Thoracic aorta (tissue), 2 donors: ENCODE measurements at regions not wholly inside any gene's neighbourhood (a gene's known extent, or its start where the extent isn't known, plus 50 kb on each side); places are given as distances from the start of the nearest gene placed in this dataset.
A peak's percentile ranks its signal among the peaks of the same experiment; 100 is the strongest.

Source experiments
- ATAC-seq: fragments of 150-250 bp; one replicate; pipeline ENCODE4 v1.8.0; 2017; ENCODE audit warnings: low read depth; ENCODE audit not compliant: insufficient number of reproducible peaks, low FRiP score
- DNase-seq: peaks from one replicate; pipeline ENCODE4 v3.0.0-alpha.2; 2020; ENCODE audit warnings: low spot score
- H3K27ac ChIP-seq, 2 donors: fragments of 200-600 bp; sonication (generic); 1 replicate in 1 of 2; 2 replicates in 1 of 2; pipeline ENCODE4 v1.5.1; 2016; ENCODE audit warnings: mild to moderate bottlenecking in 2 of 2, moderate library complexity in 2 of 2
- H3K27me3 ChIP-seq: fragments of 200-600 bp; sonication (generic); replicated peaks from 2 replicates; pipeline ENCODE4 v1.6.0; 2016; ENCODE audit warnings: mild to moderate bottlenecking; ENCODE audit not compliant: insufficient read depth
- H3K36me3 ChIP-seq: fragments of 200-600 bp; sonication (generic); one replicate; pipeline ENCODE4 v1.5.1; 2016
- H3K4me1 ChIP-seq, 2 donors: fragments of 200-600 bp; sonication (generic); 1 replicate in 1 of 2; 2 replicates in 1 of 2; pipeline versions ENCODE4 v1.5.1 to v1.6.0; 2016; ENCODE audit warnings: low read depth in 2 of 2, mild to moderate bottlenecking in 1 of 2; ENCODE audit not compliant: control insufficient read depth in 1 of 2
- H3K4me3 ChIP-seq: fragments of 200-600 bp; sonication (generic); 2 replicates; pipeline ENCODE4 v1.5.1; 2016; ENCODE audit warnings: mild to moderate bottlenecking
- H3K9me3 ChIP-seq: fragments of 200-600 bp; sonication (generic); 2 replicates; pipeline ENCODE4 v1.5.1; 2016
- TF ChIP-seq, protein P1 (sequence below): fragments of 200-600 bp; sonication (generic); IDR thresholded peaks from one replicate; pipeline ENCODE4 v1.5.1; 2019; ENCODE audit warnings: antibody characterized with exemption

DNA sequence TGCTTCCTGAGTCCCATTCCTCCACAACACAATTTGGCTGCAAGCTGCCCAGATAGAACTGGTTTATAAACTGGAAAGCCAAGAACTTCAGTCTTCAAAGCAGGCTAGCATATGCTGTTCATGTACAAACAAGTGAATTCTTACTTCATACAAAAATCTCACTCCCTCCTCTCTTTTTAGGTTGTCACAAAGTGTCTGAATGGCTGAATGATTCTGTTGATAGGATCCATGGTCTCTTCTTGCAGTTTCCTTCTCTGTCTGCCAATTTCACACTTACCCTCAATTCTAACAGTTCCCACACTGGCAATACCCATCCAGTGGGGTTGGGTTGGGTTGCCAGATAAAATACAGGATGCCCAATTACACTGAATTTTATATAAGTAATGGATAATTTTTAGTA lies 363.5 kb downstream of the DEPDC1B start:
- Histone ChIP-seq H3K27me3 (no peaks in the 10 kb centered on the region), H3K9me3 (no peaks in the 10 kb centered on the region), H3K27ac (peak overlapping the region in 1 of 2 donors; percentile 42), H3K36me3 (no peaks in the 10 kb centered on the region), H3K4me3 (no peak overlapping the region), H3K4me1 (peaks cover 17 to 72% of the 10 kb centered on the region in 2 donors)
- TF ChIP-seq, protein P1, sequence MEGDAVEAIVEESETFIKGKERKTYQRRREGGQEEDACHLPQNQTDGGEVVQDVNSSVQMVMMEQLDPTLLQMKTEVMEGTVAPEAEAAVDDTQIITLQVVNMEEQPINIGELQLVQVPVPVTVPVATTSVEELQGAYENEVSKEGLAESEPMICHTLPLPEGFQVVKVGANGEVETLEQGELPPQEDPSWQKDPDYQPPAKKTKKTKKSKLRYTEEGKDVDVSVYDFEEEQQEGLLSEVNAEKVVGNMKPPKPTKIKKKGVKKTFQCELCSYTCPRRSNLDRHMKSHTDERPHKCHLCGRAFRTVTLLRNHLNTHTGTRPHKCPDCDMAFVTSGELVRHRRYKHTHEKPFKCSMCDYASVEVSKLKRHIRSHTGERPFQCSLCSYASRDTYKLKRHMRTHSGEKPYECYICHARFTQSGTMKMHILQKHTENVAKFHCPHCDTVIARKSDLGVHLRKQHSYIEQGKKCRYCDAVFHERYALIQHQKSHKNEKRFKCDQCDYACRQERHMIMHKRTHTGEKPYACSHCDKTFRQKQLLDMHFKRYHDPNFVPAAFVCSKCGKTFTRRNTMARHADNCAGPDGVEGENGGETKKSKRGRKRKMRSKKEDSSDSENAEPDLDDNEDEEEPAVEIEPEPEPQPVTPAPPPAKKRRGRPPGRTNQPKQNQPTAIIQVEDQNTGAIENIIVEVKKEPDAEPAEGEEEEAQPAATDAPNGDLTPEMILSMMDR = no peak
- ATAC-seq (no peak), DNase-seq (no peak)

DNA sequence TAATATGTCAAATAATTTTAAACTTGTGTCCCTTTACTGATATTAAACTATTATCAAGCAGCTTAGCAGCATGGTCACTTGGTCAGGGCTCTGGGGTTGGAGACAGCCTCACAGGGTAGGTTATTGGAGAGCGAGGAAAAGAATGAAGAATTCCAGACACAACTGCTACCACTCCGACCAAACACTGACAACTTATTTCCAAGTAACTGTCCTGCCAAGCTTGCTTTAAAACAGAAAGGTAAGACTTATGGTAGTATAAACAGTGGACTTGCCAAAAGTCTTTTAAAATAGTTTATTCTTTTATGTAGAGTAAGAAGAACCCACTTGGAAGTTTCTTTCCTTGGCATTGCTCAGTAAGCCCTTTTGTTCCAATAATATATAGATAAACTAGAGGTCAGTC lies 364.1 kb downstream of the DEPDC1B start:
- H3K27ac ChIP-seq = peak overlapping the region; percentile 36 to 40
- ATAC-seq = no peak
- H3K36me3 ChIP-seq = no peaks in the 10 kb centered on the region
- TF ChIP-seq, protein P1 = no peak
- no peaks in the 10 kb centered on the region for H3K9me3 ChIP-seq
- no peaks in the 10 kb centered on the region for H3K27me3 ChIP-seq
- DNase-seq = no peak
- H3K4me3 ChIP-seq = no peak overlapping the region
- peaks cover 17 to 72% of the 10 kb centered on the region in 2 donors for H3K4me1 ChIP-seq

DNA sequence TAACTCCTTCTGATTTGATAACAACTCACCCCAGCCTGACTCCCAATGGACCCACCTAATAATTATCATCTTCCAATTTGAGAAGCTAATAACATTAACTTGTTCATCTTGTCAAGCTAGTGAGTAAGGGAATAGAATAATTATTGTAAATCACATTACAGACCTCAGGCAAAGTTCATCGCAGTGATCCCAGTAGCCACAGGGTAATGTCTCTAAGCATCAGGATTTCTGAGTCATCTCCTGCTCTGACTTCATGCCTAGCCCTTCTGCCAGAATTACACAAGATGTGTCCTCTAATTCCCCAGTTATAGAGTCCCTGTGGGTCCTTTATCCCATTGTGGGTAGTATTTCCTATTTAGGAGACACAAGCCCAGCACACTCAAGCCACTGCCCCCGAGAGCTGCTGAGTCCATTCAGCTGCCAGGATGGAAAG lies 365.7 kb downstream of the DEPDC1B start:
- H3K4me1 ChIP-seq = peaks cover 9 to 66% of the 10 kb centered on the region in 2 donors
- DNase-seq (no peak), ATAC-seq (no peak)
- TF ChIP-seq, protein P1 = no peak
- no peaks in the 10 kb centered on the region for H3K27me3 ChIP-seq
- no peaks in the 10 kb centered on the region for H3K9me3 ChIP-seq
- H3K4me3 ChIP-seq = no peak overlapping the region
- H3K27ac ChIP-seq = peak overlapping the region; percentile 36 to 40
- no peaks in the 10 kb centered on the region for H3K36me3 ChIP-seq

DNA sequence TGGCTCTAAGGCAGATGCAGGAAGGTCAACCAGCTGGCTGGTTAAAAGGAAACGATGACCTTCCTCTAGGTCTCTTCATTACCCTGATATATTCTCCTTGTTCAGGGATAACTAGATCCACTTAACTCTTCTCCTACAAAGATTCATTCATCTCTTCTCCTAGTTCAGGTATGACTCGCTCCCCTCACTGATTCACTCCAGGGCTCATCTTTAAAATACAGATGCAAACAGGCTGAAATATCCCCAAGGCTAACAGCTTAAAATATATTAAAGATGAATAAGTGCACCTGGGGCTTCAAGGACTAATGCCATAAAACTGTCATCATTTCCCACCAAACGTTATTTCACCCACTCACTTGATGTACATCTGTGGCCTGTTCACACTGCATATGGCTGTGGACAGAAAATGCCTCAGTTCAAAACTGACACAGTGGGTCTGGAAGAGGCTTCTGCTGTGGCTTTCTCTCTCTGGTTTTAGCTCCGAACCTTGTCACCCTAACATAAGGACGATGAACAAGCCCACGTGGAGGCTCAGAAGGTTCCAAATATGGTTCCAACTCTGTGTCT lies 366.9 kb downstream of the DEPDC1B start:
- H3K27ac ChIP-seq = no peak overlapping the region
- H3K4me3 ChIP-seq = no peak overlapping the region
- TF ChIP-seq, protein P1 = no peak
- ATAC-seq (no peak), DNase-seq (no peak)
- peaks cover 8 to 61% of the 10 kb centered on the region in 2 donors for H3K4me1 ChIP-seq
- no peaks in the 10 kb centered on the region for H3K27me3 ChIP-seq
- H3K9me3 ChIP-seq = no peaks in the 10 kb centered on the region
- H3K36me3 ChIP-seq = no peaks in the 10 kb centered on the region

DNA sequence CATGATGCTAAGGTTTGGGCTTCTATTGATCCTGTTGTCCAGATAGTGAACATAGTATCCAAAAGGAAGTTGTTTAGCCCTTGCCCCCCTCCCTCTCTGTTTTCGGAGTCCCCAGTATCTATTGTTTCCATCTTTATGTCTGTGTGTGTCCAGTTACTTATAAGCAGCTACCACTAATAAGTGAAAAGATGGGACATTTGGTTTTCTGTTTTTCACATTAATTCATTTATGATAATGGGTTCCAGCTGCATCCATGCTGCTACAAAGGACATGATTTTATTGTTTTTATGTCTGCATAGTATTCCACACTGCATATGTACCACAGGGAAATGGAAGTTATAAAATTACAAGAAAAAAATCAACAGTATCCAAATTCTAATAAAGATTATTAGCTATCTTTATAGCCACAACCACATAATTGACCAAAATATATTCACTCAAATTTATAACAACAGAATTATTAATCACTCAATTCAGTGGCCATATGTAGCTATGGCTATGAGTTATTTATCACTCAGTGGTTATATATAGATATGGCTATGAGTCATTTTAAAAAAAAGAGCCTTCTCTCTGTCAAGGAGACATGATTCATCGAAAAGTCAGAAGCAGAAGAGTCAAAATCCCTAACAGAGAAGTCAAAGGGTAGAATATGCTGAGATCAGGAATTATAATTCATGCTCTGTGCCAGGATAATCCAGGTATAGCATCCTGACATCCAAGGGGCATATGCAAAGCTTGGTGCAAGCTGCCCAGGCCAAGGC lies 367.5 kb downstream of the DEPDC1B start:
- no peaks in the 10 kb centered on the region for H3K9me3 ChIP-seq
- no peaks in the 10 kb centered on the region for H3K36me3 ChIP-seq
- ATAC-seq (no peak), DNase-seq (no peak)
- no peak overlapping the region for H3K4me3 ChIP-seq
- TF ChIP-seq, protein P1 = no peak
- H3K27ac ChIP-seq = no peak overlapping the region
- H3K27me3 ChIP-seq = no peaks in the 10 kb centered on the region
- peaks cover 8 to 61% of the 10 kb centered on the region in 2 donors for H3K4me1 ChIP-seq
